Trophoblast cell (in vitro differentiated cells and primary cell): ENCODE measurements at regions not wholly inside any gene's neighbourhood (a gene's known extent, or its start where the extent isn't known, plus 50 kb on each side); places are given as distances from the start of the nearest gene placed in this dataset.

Source experiments
- DNase-seq, 2 donors: peaks; one replicate each; pipeline ENCODE4 v3.0.0-alpha.2; 2016
- H2AFZ ChIP-seq: 2 replicates; pipeline ENCODE4 v1.6.1; 2013; ENCODE audit warnings: low read length, moderate library complexity, mild to moderate bottlenecking; ENCODE audit not compliant: insufficient read depth, poor library complexity
- H2AK5ac ChIP-seq: 2 replicates; pipeline ENCODE4 v1.6.1; 2013; ENCODE audit warnings: mild to moderate bottlenecking, low read length
- H2BK120ac ChIP-seq: 2 replicates; pipeline ENCODE4 v1.6.1; 2013; ENCODE audit warnings: low read length, mild to moderate bottlenecking, moderate library complexity; ENCODE audit not compliant: insufficient read depth, poor library complexity
- H2BK12ac ChIP-seq: 2 replicates; pipeline ENCODE4 v1.6.1; 2013; ENCODE audit warnings: mild to moderate bottlenecking, low read length, moderate library complexity
- H2BK5ac ChIP-seq: 2 replicates; pipeline ENCODE4 v1.6.1; 2013; ENCODE audit warnings: low read length, low read depth, moderate library complexity, mild to moderate bottlenecking; ENCODE audit not compliant: poor library complexity
- H3K14ac ChIP-seq: 2 replicates; pipeline ENCODE4 v1.6.1; 2013; ENCODE audit warnings: mild to moderate bottlenecking, low read length
- H3K18ac ChIP-seq: 2 replicates; pipeline ENCODE4 v1.6.1; 2013; ENCODE audit warnings: mild to moderate bottlenecking, low read length
- H3K23ac ChIP-seq: 2 replicates; pipeline ENCODE4 v1.6.1; 2013; ENCODE audit warnings: low read length
- H3K27ac ChIP-seq: 2 replicates; pipeline ENCODE4 v1.5.1; 2013; ENCODE audit warnings: low read depth, mild to moderate bottlenecking, inconsistent platforms, low read length, moderate library complexity
- H3K27me3 ChIP-seq: 2 replicates; pipeline ENCODE4 v1.6.1; 2013; ENCODE audit warnings: inconsistent platforms, mild to moderate bottlenecking, low read length, moderate library complexity; ENCODE audit not compliant: insufficient read depth
- H3K36me3 ChIP-seq, 2 experiments: 1 replicate in 1 of 2; 2 replicates in 1 of 2; pipeline ENCODE4 v1.6.1; 2013; ENCODE audit warnings: low read length in 2 of 2, mild to moderate bottlenecking in 2 of 2, moderate library complexity in 1 of 2; ENCODE audit not compliant: insufficient read depth in 2 of 2, control insufficient read depth in 1 of 2
- H3K4ac ChIP-seq: 2 replicates; pipeline ENCODE4 v1.6.1; 2013; ENCODE audit warnings: low read depth, mild to moderate bottlenecking, low read length, moderate library complexity
- H3K4me1 ChIP-seq, 2 experiments: 1 replicate in 1 of 2; 2 replicates in 1 of 2; pipeline ENCODE4 v1.6.1; 2013; ENCODE audit warnings: low read length in 2 of 2, mild to moderate bottlenecking in 2 of 2, moderate library complexity in 1 of 2; ENCODE audit not compliant: insufficient read depth in 2 of 2, control insufficient read depth in 1 of 2
- H3K4me2 ChIP-seq: 2 replicates; pipeline ENCODE4 v1.6.1; 2013; ENCODE audit warnings: inconsistent platforms, mild to moderate bottlenecking, low read length, moderate library complexity
- H3K4me3 ChIP-seq: 2 replicates; pipeline ENCODE4 v1.5.1; 2013; ENCODE audit warnings: mild to moderate bottlenecking, low read depth, low read length, inconsistent platforms
- H3K79me1 ChIP-seq: one replicate; pipeline ENCODE4 v1.6.1; 2013; ENCODE audit warnings: low read length
- H3K79me2 ChIP-seq: 2 replicates; pipeline ENCODE4 v1.6.1; 2013; ENCODE audit warnings: low read length, mild to moderate bottlenecking; ENCODE audit not compliant: control insufficient read depth, insufficient read depth, poor library complexity
- H3K9ac ChIP-seq: 2 replicates; pipeline ENCODE4 v1.6.1; 2013; ENCODE audit warnings: mild to moderate bottlenecking, low read length
- H3K9me3 ChIP-seq: 2 replicates; pipeline ENCODE4 v1.6.1; 2013; ENCODE audit warnings: low read depth, mild to moderate bottlenecking, control low read depth, inconsistent platforms, low read length; ENCODE audit not compliant: insufficient read depth
- H4K12ac ChIP-seq: 2 replicates; pipeline ENCODE4 v1.6.1; 2013; ENCODE audit warnings: low read depth, mild to moderate bottlenecking, low read length, moderate library complexity
- H4K8ac ChIP-seq: 2 replicates; pipeline ENCODE4 v1.6.1; 2013; ENCODE audit warnings: low read depth, mild to moderate bottlenecking, low read length, moderate library complexity
- H4K91ac ChIP-seq: one replicate; pipeline ENCODE4 v1.6.1; 2013; ENCODE audit warnings: low read depth, mild to moderate bottlenecking, low read length, moderate library complexity
- WGBS: extraction: QIAGEN DNeasy Blood & Tissue Kit; methylation state at CpG from one replicate; pipeline ENCODE4 v1.1.7; 2013; ENCODE audit warnings: missing lambda C conversion rate; ENCODE audit not compliant: insufficient read length, insufficient coverage; ENCODE audit errors: extremely low coverage; 5-methylcytosine and 5-hydroxymethylcytosine counted together

DNA sequence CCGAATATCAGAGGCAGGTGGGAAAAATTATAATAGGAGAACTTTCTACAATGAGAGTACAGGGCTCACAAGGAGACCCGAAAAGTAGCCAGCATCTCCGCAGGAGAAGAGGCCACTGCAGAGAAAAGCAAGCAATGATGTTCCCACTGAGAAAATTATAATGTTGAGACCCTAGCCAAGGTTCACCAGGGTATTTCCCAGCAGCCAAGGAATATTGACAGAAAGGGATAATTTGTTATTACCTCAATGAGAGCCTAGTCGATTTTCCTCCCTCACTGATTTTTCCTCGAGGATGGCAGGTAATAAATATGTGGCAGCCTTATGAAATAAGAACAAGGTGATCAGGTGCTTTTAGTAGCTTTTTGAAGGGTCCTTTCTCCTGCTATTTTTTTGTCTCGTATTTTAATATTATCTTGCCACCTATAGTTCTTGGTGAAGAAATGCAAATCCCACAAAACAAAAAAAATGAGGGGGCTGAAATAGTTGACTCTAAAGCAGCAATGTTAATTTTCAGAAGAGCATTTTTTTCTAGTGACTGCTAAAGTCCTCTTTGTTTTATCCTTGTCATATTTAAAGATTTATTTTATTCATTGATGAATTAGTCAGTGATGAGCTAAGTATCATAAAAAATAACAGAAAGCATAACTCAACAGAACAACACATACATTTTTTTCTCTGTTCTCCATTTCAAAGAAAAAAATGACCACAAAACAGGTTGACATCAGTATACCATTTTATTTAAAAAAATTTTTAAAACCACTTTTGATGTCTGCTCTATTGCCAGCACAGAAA is 215.4 kb downstream of the KCNE4 start:
- no peaks in the 10 kb centered on the region for H3K36me3 ChIP-seq
- H3K9me3 ChIP-seq = no peaks in the 10 kb centered on the region
- H3K4me3 ChIP-seq = no peak overlapping the region
- peaks cover 10 to 12% of the 10 kb centered on the region in 2 experiments for H3K4me1 ChIP-seq
- peak overlapping the region; percentile 74 for H2AK5ac ChIP-seq
- H3K4ac ChIP-seq = no peak overlapping the region
- peak overlapping the region; percentile 77 for H4K91ac ChIP-seq
- H3K23ac ChIP-seq = no peak overlapping the region
- H3K4me2 ChIP-seq = no peak overlapping the region
- no peak overlapping the region for H3K9ac ChIP-seq
- H3K27ac ChIP-seq = no peak overlapping the region
- no peak overlapping the region for H2AFZ ChIP-seq
- H3K79me2 ChIP-seq = peaks cover 2% of the 10 kb centered on the region
- H3K14ac ChIP-seq = no peak overlapping the region
- DNase-seq = no peak
- peaks cover 14% of the 10 kb centered on the region for H3K79me1 ChIP-seq
- H3K27me3 ChIP-seq = no peaks in the 10 kb centered on the region
- no peak overlapping the region for H3K18ac ChIP-seq
- WGBS = no CpG with 5 or more reads among the region's 6 CpGs
- H4K12ac ChIP-seq = no peak overlapping the region
- H4K8ac ChIP-seq = no peak overlapping the region
- peak overlapping the region; percentile 84 for H2BK12ac ChIP-seq
- H2BK5ac ChIP-seq = no peak overlapping the region
- H2BK120ac ChIP-seq = peak overlapping the region; percentile 76

DNA sequence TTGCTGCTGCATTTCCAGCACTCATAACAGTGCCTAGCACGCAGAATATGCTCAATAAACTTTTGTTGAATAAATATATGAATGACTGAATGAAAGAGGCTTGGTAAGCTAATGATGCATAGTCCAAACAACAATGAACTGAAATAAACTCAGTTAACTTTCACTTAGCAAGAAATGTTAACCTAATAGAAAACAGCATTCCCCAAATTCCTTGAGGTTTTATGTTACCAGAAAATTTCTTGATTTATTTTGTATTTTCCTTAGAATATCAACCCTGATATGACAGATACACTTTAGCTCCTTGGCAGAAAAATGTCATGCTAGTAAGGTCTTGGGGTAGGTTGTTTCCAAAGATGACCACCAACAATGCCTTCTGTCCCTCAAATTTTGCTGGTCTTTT is 217.4 kb downstream of the KCNE4 start:
- Histone ChIP-seq H3K79me1 (peaks cover 5% of the 10 kb centered on the region), H4K8ac (no peak overlapping the region), H2AK5ac (no peak overlapping the region), H3K36me3 (no peaks in the 10 kb centered on the region), H4K91ac (no peak overlapping the region), H3K79me2 (no peaks in the 10 kb centered on the region), H4K12ac (no peak overlapping the region), H3K4me1 (peaks cover 4% of the 10 kb centered on the region in 2 experiments), H2AFZ (no peak overlapping the region), H3K9me3 (no peaks in the 10 kb centered on the region), H3K4ac (no peak overlapping the region), H3K27ac (no peak overlapping the region), H3K4me2 (no peak overlapping the region), H3K14ac (no peak overlapping the region), H2BK12ac (no peak overlapping the region), H2BK120ac (no peak overlapping the region), H3K18ac (no peak overlapping the region), H3K9ac (no peak overlapping the region), H3K4me3 (no peak overlapping the region), H2BK5ac (no peak overlapping the region), H3K27me3 (no peaks in the 10 kb centered on the region), H3K23ac (no peak overlapping the region)
- DNase-seq = no peak
- WGBS = no CpG with 5 or more reads among the region's 1 CpG

- DNase-seq = no peak
- Histone ChIP-seq H2BK5ac (no peak overlapping the region), H3K4me3 (no peak overlapping the region), H2AK5ac (no peak overlapping the region), H3K4me2 (no peak overlapping the region), H3K36me3 (no peaks in the 10 kb centered on the region), H3K79me1 (peaks cover 2% of the 10 kb centered on the region), H3K23ac (no peak overlapping the region), H3K4ac (no peak overlapping the region), H4K8ac (no peak overlapping the region), H3K79me2 (no peaks in the 10 kb centered on the region), H3K9ac (no peak overlapping the region), H3K27ac (no peak overlapping the region), H2BK12ac (no peak overlapping the region), H3K4me1 (no peaks in the 10 kb centered on the region), H3K14ac (no peak overlapping the region), H2BK120ac (no peak overlapping the region), H4K91ac (no peak overlapping the region), H4K12ac (no peak overlapping the region), H2AFZ (no peak overlapping the region), H3K9me3 (no peaks in the 10 kb centered on the region), H3K27me3 (no peaks in the 10 kb centered on the region), H3K18ac (no peak overlapping the region)
- no CpG with 5 or more reads among the region's 5 CpGs for WGBS
These were observed 218.6 kb downstream of the KCNE4 start for GRCh38 chr2:223270548-223270947.

DNA sequence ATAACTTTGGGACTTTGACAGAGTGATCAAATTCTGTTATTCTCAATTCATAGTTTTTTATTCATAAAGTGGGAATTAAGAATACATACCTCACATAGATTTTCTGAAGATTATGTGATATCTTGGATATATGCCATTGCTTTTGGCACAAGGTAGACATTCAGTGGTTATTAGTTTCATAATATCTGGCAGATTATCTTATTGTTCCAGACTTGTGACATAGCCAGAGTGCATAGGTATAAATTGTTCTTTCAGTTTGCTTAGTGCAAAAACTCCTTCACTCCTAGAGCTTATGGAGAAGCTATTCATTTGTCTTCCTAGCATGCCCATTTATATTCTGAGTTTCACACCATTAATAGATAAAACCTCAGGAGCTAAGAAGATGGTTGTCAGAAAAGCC is 222.0 kb downstream of the KCNE4 start:
- Histone ChIP-seq H3K36me3 (no peaks in the 10 kb centered on the region), H4K91ac (no peak overlapping the region)

More for the DNA sequence above, 222.0 kb downstream of the KCNE4 start:
- no peak overlapping the region for H4K8ac ChIP-seq
- H3K4ac ChIP-seq = no peak overlapping the region
- H2BK12ac ChIP-seq = no peak overlapping the region
- no peak overlapping the region for H2AK5ac ChIP-seq
- no peak overlapping the region for H3K4me2 ChIP-seq
- H3K4me1 ChIP-seq = no peaks in the 10 kb centered on the region
- H3K23ac ChIP-seq = no peak overlapping the region
- DNase-seq = no peak
- no peak overlapping the region for H2BK5ac ChIP-seq
- no peak overlapping the region for H2AFZ ChIP-seq
- no peak overlapping the region for H3K9ac ChIP-seq
- no peaks in the 10 kb centered on the region for H3K9me3 ChIP-seq
- no peaks in the 10 kb centered on the region for H3K79me1 ChIP-seq
- H3K4me3 ChIP-seq = no peak overlapping the region
- no peak overlapping the region for H3K18ac ChIP-seq
- H3K14ac ChIP-seq = no peak overlapping the region
- no peak overlapping the region for H4K12ac ChIP-seq
- no peaks in the 10 kb centered on the region for H3K27me3 ChIP-seq
- no peak overlapping the region for H2BK120ac ChIP-seq
- no peak overlapping the region for H3K27ac ChIP-seq
- H3K79me2 ChIP-seq = no peaks in the 10 kb centered on the region
